VCaP (cell line): ENCODE measurements at regions not wholly inside any gene's neighbourhood (a gene's known extent, or its start where the extent isn't known, plus 50 kb on each side); places are given as distances from the start of the nearest gene placed in this dataset.

ENCODE experiments used
- H3K27ac ChIP-seq: fragments of 450-650 bp; 2 replicates; pipeline ENCODE4 v1.5.1; 2017
- TF ChIP-seq, protein P1 (sequence below): fragments of 450-650 bp; conservative IDR thresholded peaks from 2 replicates; pipeline ENCODE4 v1.5.1; 2017; ENCODE audit warnings: mild to moderate bottlenecking, moderate library complexity

DNA sequence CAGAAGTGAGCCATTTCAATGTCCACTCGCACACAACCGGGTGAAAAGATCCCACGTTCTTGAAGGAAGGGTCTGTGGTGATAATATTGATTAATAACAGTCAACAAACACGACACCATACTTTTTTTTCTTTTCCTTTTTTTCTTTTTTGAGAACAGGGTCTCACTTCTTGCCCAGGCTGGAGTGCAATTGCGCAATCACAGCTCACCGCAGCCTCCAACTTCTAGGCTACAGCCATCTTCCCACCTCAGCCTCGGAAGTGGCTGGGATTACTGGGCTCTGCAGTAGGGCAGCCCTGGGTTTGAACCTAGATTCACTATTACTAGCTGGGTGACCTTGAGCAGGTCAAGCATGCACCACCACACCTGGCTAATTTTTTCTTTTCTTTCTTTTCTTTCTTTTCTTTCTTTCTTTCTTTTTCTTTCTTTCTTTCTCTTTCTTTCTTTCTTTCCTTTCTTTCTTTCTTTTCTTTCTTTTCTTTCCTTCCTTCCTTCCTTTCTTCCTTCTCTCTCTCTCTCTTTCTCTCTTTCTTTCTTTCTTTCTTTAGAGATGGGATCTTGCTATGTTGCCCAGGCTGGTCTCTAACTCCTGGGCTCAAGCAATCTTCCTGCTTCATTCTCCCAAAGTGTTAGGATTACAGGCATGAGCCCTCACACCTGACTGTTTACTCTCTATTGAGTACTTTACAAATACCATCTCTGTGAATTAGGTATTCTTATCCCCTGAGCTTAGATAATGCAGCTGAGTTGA is 123.9 kb downstream of the SNX5 start:
- TF ChIP-seq, protein P1, sequence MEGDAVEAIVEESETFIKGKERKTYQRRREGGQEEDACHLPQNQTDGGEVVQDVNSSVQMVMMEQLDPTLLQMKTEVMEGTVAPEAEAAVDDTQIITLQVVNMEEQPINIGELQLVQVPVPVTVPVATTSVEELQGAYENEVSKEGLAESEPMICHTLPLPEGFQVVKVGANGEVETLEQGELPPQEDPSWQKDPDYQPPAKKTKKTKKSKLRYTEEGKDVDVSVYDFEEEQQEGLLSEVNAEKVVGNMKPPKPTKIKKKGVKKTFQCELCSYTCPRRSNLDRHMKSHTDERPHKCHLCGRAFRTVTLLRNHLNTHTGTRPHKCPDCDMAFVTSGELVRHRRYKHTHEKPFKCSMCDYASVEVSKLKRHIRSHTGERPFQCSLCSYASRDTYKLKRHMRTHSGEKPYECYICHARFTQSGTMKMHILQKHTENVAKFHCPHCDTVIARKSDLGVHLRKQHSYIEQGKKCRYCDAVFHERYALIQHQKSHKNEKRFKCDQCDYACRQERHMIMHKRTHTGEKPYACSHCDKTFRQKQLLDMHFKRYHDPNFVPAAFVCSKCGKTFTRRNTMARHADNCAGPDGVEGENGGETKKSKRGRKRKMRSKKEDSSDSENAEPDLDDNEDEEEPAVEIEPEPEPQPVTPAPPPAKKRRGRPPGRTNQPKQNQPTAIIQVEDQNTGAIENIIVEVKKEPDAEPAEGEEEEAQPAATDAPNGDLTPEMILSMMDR = no peak
- no peak overlapping the region for H3K27ac ChIP-seq

DNA sequence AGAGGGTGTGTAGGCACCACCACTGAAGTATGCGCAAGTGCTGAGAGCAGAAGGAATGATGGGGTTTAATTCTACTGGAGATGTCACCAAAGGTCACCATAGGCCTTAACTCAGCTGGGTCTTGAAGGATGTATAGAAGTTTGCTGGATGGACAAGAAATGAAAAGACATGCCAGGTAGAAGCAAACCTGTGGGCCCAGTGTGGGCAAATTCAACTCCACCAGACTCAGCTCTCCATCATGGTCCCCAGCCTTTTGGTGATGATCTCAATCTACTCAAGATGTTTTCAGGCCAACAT is 124.5 kb downstream of the SNX5 start:
- H3K27ac ChIP-seq = no peak overlapping the region
- TF ChIP-seq, protein P1 = no peak

DNA sequence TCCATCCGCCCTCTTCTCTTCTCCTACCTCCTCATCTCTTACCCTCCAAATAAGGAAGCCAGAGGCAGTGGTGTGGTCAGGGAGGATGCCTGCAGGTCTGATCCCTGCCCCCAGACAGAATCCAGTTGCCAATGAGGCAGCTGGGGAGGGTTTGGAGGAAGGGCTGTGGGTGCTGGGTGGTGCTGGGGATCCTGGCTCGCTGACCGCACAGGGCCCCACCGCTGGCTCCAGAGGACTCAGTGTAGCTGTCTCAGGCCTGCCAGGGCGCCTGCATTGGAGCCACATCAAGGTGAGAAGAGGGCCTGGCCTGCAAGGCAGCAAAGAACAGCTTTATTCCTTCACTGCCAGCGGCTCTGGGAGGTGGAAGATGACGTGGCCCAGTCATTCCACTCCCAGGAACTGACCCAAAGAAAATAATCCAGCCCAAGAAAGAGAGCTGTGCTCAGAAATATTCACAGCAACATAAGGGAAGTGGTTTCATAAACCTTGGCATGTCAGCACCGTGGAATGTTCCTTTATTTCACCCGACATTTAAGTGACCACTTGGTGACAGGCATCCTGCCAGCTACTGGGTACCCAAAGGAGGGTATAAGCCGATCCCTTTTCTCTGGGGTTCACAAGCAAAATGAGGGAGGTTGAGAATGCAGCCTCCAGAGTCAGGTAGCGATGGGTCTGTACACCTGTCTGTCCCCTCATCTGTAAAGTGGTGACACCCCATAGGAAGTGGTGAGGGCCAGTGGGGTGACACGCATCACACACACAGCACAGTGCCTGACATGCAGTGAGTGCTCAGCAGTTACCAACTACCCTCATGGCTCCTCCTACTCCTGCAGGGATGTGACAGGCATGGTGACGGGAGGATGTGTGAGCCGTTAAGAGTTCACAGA is 125.1 kb downstream of the SNX5 start:
- TF ChIP-seq, protein P1 = no peak
- no peak overlapping the region for H3K27ac ChIP-seq

DNA sequence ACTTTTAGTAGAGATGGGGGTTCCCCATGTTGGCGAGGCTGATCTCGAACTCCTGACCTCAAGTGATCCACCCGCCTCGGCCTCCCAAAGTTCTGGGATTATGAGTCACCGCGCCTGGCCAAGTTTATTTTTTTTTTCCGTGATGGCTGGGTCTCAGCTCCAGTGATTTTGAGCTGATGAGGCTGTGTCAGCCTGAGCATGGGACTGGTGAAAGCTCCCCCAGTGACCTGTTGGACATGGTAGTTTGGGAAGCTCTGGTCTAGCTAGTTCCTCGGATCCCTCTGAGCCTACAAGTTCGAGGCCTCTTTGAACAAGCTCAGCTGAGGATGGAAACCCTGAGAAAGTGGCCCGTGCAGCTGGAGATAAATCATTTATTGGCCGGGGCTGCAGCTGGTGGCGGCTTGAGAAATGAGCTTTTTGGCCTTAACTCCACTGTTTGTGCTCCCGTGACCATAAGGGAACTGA is 126.8 kb downstream of the SNX5 start:
- no peak overlapping the region for H3K27ac ChIP-seq
- TF ChIP-seq, protein P1 = no peak

DNA sequence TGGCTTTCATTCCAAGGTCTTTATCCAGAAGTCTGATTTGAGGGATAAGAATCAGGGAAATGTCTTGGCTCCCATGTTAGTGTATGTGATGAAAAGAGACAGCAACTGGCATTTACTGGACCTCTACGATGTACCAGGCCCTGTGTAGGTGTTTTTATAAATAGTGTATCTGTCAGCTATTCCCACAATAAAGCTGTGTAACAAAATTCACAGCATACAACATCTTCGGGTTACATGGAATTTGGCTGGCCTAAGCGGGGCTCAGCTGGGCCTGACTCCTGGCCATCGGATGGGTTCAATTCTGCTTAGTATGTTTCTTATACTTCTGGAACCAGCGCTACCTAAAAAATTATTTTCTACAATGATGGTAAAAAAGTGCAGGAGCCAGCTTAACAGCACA is 128.2 kb downstream of the SNX5 start:
- no peak overlapping the region for H3K27ac ChIP-seq
- TF ChIP-seq, protein P1 = no peak

DNA sequence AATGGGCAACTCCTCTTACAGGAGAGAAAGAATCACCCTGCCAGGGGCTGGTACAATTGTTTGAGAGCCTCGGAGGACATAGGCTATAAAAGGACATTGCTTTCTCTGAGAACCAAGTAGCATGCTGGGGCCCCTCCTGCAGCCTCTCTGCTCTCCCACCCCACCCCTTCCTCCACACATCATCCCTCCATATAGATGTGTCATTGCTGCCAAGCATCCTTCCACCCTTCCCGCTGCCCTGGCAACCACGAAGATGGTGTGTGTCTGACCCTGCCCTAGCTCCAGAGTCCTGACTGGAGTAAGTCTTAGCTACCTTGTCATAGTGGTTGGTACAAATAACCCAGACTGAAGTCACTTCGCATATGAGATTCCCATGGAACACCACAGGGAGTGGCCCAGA is 129.7 kb downstream of the SNX5 start:
- no peak overlapping the region for H3K27ac ChIP-seq
- TF ChIP-seq, protein P1 = no peak

DNA sequence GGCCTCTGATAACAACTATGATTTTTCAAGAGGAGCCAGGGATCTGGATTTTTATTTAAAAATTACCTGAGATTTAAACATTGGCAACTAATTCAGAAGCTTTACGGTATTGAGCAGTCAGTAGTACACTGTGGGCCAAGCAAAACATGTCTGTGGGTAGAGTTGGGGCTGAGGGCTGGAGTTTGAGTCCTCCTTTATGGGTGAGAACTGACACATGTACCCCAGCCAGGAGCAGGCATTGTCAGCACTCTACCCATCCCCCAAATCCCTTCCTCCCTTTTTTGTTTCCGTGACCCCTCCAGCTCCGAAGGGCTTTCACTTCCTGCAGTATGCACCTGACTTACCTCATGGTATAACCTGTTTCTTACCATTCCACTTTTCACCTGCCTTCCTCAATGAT is 131.4 kb downstream of the SNX5 start:
- H3K27ac ChIP-seq = no peak overlapping the region
- TF ChIP-seq, protein P1 = no peak
